DND-41 (cell line): ENCODE measurements at regions not wholly inside any gene's neighbourhood (a gene's known extent, or its start where the extent isn't known, plus 50 kb on each side); places are given as distances from the start of the nearest gene placed in this dataset.

ENCODE experiments used
- CTCF ChIP-seq: IDR thresholded peaks from 2 replicates; pipeline ENCODE4 v1.5.1; 2012; ENCODE audit warnings: borderline replicate concordance, low read length, moderate library complexity, mild to moderate bottlenecking; ENCODE audit not compliant: poor library complexity, severe bottlenecking; ENCODE audit errors: extremely low read depth
- EZH2 ChIP-seq: IDR thresholded peaks from 3 replicates; pipeline ENCODE4 v1.6.1; 2012; ENCODE audit warnings: borderline replicate concordance, low read depth, mild to moderate bottlenecking, moderate library complexity, low read length, inconsistent platforms; ENCODE audit not compliant: severe bottlenecking

DNA sequence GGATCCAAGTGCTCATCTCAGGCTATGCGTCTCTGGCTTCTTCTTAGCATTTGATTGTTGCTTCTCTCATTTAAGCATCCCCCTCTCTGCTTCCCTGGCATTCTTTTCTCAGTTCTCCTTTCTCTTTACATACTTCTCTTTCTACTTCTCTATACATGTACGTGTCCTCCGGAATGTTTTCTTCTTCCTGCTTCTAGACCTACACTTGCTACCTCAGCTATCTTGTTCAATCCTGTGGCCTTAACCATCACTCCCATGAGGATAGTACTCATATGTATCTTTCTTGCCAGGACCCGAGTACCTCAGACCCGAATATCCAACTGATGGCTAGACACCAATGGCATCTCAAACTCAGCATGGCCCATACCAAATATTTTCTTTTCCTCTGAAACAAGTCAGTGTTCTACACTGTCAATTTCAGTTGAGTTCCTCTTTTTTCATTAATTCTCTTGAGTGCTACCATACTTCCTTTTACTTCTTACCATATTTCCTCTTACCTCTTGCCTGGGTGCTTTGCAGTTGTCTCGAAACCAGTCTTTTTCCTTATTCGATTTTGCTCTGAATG is 115.1 kb upstream of the SLC38A2 start:
- TF ChIP-seq EZH2 (no peak), CTCF (no peak)
